Uterus (tissue), 2 donors: ENCODE measurements at regions not wholly inside any gene's neighbourhood (a gene's known extent, or its start where the extent isn't known, plus 50 kb on each side); places are given as distances from the start of the nearest gene placed in this dataset.

ENCODE experiments used
- POLR2A ChIP-seq, 2 donors: fragments of 450-650 bp; IDR thresholded peaks; one replicate each; pipeline ENCODE4 v1.6.1; 2016; ENCODE audit warnings: antibody characterized with exemption in 2 of 2, mild to moderate bottlenecking in 1 of 2, moderate library complexity in 1 of 2
- TF ChIP-seq, protein P1 (sequence below), 4 experiments: fragments of 200-600 bp in 2 of 4; fragments of 450-650 bp in 2 of 4; sonication (generic) in 2 of 4; IDR thresholded peaks; one replicate each; pipeline ENCODE4 v1.5.1; 2016 to 2019; ENCODE audit warnings: antibody characterized with exemption in 4 of 4, mild to moderate bottlenecking in 2 of 4, moderate library complexity in 1 of 4

DNA sequence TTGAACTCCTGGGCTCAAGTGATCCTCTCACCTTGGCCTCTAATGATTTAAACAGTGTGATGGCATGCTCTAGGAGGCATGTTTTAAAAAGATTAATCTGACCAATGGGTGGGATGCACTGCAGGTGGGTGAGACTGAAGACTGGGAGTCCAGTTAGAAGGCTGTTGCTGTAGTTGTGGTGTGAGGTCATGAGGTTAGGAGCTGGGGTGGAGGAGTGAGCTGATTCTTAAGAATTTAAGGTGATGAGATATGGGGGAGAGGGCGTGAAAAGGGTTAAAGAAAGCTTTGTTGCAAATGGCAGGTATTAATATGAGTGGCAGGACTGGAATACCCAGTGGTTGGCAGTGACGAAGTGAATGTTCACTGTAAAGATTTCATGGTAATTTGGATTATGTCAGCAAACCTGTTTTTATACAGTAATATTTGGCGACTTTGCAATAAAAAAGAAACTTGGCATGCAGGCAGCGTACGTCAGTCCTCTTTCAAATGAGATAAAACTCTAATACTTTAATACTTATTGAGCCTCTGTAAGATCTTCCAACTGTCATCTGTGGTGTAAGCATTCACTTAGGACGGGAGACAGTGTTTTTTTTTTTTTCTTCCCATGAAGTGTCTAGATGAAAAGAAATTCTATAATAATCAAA is 72.8 kb upstream of the MTPN start:
- TF ChIP-seq, protein P1, sequence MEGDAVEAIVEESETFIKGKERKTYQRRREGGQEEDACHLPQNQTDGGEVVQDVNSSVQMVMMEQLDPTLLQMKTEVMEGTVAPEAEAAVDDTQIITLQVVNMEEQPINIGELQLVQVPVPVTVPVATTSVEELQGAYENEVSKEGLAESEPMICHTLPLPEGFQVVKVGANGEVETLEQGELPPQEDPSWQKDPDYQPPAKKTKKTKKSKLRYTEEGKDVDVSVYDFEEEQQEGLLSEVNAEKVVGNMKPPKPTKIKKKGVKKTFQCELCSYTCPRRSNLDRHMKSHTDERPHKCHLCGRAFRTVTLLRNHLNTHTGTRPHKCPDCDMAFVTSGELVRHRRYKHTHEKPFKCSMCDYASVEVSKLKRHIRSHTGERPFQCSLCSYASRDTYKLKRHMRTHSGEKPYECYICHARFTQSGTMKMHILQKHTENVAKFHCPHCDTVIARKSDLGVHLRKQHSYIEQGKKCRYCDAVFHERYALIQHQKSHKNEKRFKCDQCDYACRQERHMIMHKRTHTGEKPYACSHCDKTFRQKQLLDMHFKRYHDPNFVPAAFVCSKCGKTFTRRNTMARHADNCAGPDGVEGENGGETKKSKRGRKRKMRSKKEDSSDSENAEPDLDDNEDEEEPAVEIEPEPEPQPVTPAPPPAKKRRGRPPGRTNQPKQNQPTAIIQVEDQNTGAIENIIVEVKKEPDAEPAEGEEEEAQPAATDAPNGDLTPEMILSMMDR (IDR thresholded peaks at IDR 0.05): no peak
- no peak for TF ChIP-seq POLR2A (IDR thresholded peaks at IDR 0.05)
